Keratinocyte (primary cell): ENCODE measurements at regions not wholly inside any gene's neighbourhood (a gene's known extent, or its start where the extent isn't known, plus 50 kb on each side); places are given as distances from the start of the nearest gene placed in this dataset.

Experiments used
- DNase-seq: peaks from one replicate; pipeline ENCODE4 v3.0.0-alpha.2; 2011; ENCODE audit warnings: low read depth, missing footprints, low spot score
- FAIRE-seq: peaks from 2 replicates; lab custom pipeline; 2011; peaks lifted over from hg19 to GRCh38; lab: Jason Lieb, UNC
- H2AFZ ChIP-seq: 2 replicates; pipeline ENCODE4 v1.6.0; 2012; ENCODE audit warnings: low read length, control low read depth, inconsistent platforms; ENCODE audit not compliant: control insufficient read depth
- H3K27ac ChIP-seq: 2 replicates; pipeline ENCODE4 v1.5.1; 2011; ENCODE audit warnings: low read length; ENCODE audit not compliant: control insufficient read depth, insufficient read depth
- H3K27me3 ChIP-seq: 3 replicates; pipeline ENCODE4 v1.6.0; 2011; ENCODE audit warnings: low read length; ENCODE audit not compliant: control insufficient read depth, insufficient read depth; ENCODE audit errors: extremely low read depth
- H3K36me3 ChIP-seq, 2 experiments: 2 replicates in 1 of 2; 3 replicates in 1 of 2; pipeline ENCODE4 v1.5.1; 2011; ENCODE audit warnings: low read length in 2 of 2, mild to moderate bottlenecking in 1 of 2; ENCODE audit not compliant: control insufficient read depth in 2 of 2, insufficient read depth in 2 of 2; ENCODE audit errors: extremely low read depth in 1 of 2
- H3K4me1 ChIP-seq: 3 replicates; pipeline ENCODE4 v1.5.1; 2011; ENCODE audit warnings: low read length; ENCODE audit not compliant: control insufficient read depth, insufficient read depth; ENCODE audit errors: extremely low read depth
- H3K4me2 ChIP-seq: 3 replicates; pipeline ENCODE4 v1.6.0; 2011; ENCODE audit warnings: low read depth, low read length; ENCODE audit not compliant: control insufficient read depth, insufficient read depth; ENCODE audit errors: extremely low read depth
- H3K4me3 ChIP-seq, 3 experiments: fragments of 200-600 bp in 1 of 3; sonication (generic) in 1 of 3; 2 replicates in 2 of 3; 3 replicates in 1 of 3; pipeline ENCODE4 v1.5.1; 2011 to 2016; ENCODE audit warnings: low read length in 3 of 3, mild to moderate bottlenecking in 3 of 3, control low read depth in 2 of 3, inconsistent platforms in 1 of 3, low read depth in 1 of 3, mixed read lengths in 1 of 3, mixed run types in 1 of 3, moderate library complexity in 1 of 3; ENCODE audit not compliant: control insufficient read depth in 2 of 3, insufficient read depth in 2 of 3; ENCODE audit errors: extremely low read depth in 1 of 3
- H3K79me2 ChIP-seq: 2 replicates; pipeline ENCODE4 v1.6.0; 2012; ENCODE audit warnings: low read length; ENCODE audit not compliant: control insufficient read depth, insufficient read depth
- H3K9ac ChIP-seq: 3 replicates; pipeline ENCODE4 v1.6.0; 2011; ENCODE audit warnings: low read length; ENCODE audit not compliant: control insufficient read depth, insufficient read depth; ENCODE audit errors: extremely low read depth
- H3K9me1 ChIP-seq: 3 replicates; pipeline ENCODE4 v1.6.0; 2011; ENCODE audit warnings: low read length; ENCODE audit not compliant: control insufficient read depth, insufficient read depth; ENCODE audit errors: extremely low read depth
- H3K9me3 ChIP-seq: 2 replicates; pipeline ENCODE4 v1.5.1; 2012; ENCODE audit warnings: low read depth, low read length; ENCODE audit not compliant: control insufficient read depth
- H4K20me1 ChIP-seq: 3 replicates; pipeline ENCODE4 v1.6.0; 2011; ENCODE audit warnings: low read length; ENCODE audit not compliant: control insufficient read depth, insufficient read depth; ENCODE audit errors: extremely low read depth
- CTCF ChIP-seq, 3 experiments: IDR thresholded peaks in 1 of 3; conservative IDR thresholded peaks in 1 of 3; optimal IDR thresholded peaks in 1 of 3; 2 replicates in 2 of 3; 3 replicates in 1 of 3; pipeline versions ENCODE3 to v1.5.1; 2011; ENCODE audit warnings: low read length in 3 of 3, mild to moderate bottlenecking in 3 of 3, moderate library complexity in 2 of 3, control low read depth in 1 of 3, inconsistent platforms in 1 of 3; ENCODE audit not compliant: insufficient read depth in 2 of 3; ENCODE audit errors: extremely low read depth in 1 of 3
- EZH2 ChIP-seq: IDR thresholded peaks from one replicate; pipeline ENCODE4 v1.6.1; 2012; ENCODE audit warnings: inconsistent platforms, mild to moderate bottlenecking, low read length, moderate library complexity
- dilution Hi-C: fragments of 300-500 bp; cut with MboI; formaldehyde crosslinking; loops from one replicate; pipeline ENCODE4 v1.7.0; 2020; ENCODE audit warnings: low sequenced_read_pairs; ENCODE audit not compliant: extremely low pct_ligation_motif_present

GRCh38 chr10:3331690-3332230 is 159.2 kb upstream of the PITRM1 start:
- TF ChIP-seq EZH2 (no peak), CTCF (optimal IDR thresholded peaks at IDR 0.05 in 1 of 3, IDR thresholded peaks at IDR 0.05 in 1 of 3, conservative IDR thresholded peaks at IDR 0.05 in 1 of 3; ENCODE audit: extremely low read depth in 1 of 3, insufficient read depth in 2 of 3, low read length in 3 of 3) (no peak)
- H3K27ac ChIP-seq = no peak overlapping the region
- DNase-seq (no peak), FAIRE-seq (no peak)
- H3K9me3 ChIP-seq = no peaks in the 10 kb centered on the region
- no peak overlapping the region for H3K9ac ChIP-seq
- no peak overlapping the region for H3K4me3 ChIP-seq
- H4K20me1 ChIP-seq = no peaks in the 10 kb centered on the region
- no peak overlapping the region for H2AFZ ChIP-seq
- H3K79me2 ChIP-seq = no peaks in the 10 kb centered on the region
- no peaks in the 10 kb centered on the region for H3K36me3 ChIP-seq
- H3K27me3 ChIP-seq = no peaks in the 10 kb centered on the region
- dilution Hi-C loops = no loop called here
- H3K4me2 ChIP-seq = no peak overlapping the region
- H3K4me1 ChIP-seq = peaks cover 12% of the 10 kb centered on the region
- H3K9me1 ChIP-seq = no peaks in the 10 kb centered on the region

DNA sequence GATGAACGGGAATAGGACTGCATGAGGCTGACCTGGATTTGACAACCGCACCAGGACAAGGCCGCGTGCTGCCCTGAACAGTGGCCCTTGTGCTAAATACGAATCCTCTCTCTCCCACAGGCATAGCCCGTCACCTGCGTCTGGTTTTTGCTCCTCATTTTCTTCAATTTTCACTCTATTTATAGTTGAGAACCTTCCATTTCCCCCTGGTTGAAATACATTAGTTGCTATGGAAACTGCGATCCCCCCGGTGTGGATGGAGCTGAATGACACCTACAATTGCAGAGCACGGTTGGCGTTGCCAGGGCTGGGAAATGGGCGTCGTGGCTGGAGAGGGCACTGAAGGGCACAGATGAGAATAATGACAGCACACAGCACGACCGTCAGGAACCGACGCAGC is 158.6 kb upstream of the PITRM1 start:
- dilution Hi-C loops = no loop called here

More for the DNA sequence above, 158.6 kb upstream of the PITRM1 start:
- H3K9me3 ChIP-seq = no peaks in the 10 kb centered on the region
- no peaks in the 10 kb centered on the region for H3K27me3 ChIP-seq
- H3K4me1 ChIP-seq = peaks cover 12% of the 10 kb centered on the region
- no peaks in the 10 kb centered on the region for H3K36me3 ChIP-seq
- no peaks in the 10 kb centered on the region for H3K79me2 ChIP-seq
- no peak overlapping the region for H3K4me3 ChIP-seq
- no peak overlapping the region for H2AFZ ChIP-seq
- no peak overlapping the region for H3K4me2 ChIP-seq
- no peak overlapping the region for H3K9ac ChIP-seq
- no peak overlapping the region for H3K27ac ChIP-seq
- FAIRE-seq = no peak
- no peaks in the 10 kb centered on the region for H3K9me1 ChIP-seq
- H4K20me1 ChIP-seq = no peaks in the 10 kb centered on the region
- DNase-seq = no peak
- no peak for TF ChIP-seq EZH2
- no peak for TF ChIP-seq CTCF (optimal IDR thresholded peaks at IDR 0.05 in 1 of 3, IDR thresholded peaks at IDR 0.05 in 1 of 3, conservative IDR thresholded peaks at IDR 0.05 in 1 of 3; ENCODE audit: extremely low read depth in 1 of 3, insufficient read depth in 2 of 3, low read length in 3 of 3)
